HG03025 (cell line): ENCODE measurements at regions not wholly inside any gene's neighbourhood (a gene's known extent, or its start where the extent isn't known, plus 50 kb on each side); places are given as distances from the start of the nearest gene placed in this dataset.

Source experiments
- ATAC-seq: cut with Tn5 transposase; IDR thresholded peaks from one replicate; pipeline ENCODE4 v1.9.1; 2021; ENCODE audit warnings: mild to moderate bottlenecking, moderate library complexity; ENCODE audit not compliant: unreplicated experiment, low FRiP score

DNA sequence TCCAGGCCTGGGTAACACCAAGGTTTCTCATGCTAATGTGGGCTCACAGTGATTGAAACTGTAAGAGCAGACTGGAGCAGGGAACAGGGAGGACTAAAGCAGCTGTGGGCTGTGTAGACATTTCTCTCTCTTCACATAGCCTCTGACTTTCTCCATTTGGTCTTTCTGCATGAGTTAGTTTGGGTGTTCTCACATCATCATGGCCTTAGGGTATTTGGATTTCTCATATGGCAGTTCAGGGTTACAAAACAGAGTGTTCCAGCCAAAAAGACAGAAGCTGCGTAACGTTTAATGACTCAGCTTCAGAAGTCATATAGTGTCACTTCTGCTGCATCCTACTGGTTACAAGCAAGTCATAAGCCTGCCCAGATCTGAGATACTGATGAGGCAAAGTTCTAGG lies 52.0 kb upstream of the OSBPL8 start:
- no peak for ATAC-seq

DNA sequence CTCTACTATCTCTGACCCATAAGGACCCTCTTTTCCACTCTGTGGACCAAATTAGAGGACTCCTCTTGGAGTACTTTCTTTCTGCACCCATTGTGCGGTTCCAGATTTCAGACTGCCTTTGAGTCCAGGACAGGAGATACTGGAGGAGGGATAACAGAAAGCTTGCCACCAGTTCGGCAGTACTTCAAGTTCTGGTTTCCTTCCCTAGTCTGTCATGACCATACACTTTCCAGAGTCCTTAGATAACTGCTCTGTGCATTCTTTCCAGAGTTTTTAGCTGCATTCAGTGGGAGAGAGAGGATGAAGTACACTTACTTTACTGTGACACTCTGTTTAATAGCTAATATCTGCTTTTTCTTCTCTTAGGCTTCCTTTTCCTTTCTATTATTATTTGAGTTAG lies 54.8 kb upstream of the OSBPL8 start:
- ATAC-seq = no peak

DNA sequence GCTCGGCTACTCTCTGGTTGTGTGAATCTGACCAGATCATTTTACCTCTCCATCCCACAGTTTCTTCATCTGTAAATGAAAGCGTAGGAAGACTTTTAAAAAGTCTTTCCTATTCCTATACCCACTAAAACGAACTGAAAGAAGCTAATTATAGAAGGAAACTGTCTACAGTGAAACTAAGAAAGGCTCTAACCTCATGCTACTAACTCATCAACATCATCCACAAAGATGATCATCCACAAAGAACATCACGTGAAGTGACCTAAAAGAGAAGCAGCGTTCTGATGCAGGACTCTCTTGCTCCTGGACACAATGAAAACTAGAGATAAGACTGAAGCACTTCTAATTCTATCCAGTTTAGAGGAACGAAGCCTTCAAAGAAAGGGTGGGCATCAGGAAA lies 58.5 kb upstream of the OSBPL8 start:
- no peak for ATAC-seq

DNA sequence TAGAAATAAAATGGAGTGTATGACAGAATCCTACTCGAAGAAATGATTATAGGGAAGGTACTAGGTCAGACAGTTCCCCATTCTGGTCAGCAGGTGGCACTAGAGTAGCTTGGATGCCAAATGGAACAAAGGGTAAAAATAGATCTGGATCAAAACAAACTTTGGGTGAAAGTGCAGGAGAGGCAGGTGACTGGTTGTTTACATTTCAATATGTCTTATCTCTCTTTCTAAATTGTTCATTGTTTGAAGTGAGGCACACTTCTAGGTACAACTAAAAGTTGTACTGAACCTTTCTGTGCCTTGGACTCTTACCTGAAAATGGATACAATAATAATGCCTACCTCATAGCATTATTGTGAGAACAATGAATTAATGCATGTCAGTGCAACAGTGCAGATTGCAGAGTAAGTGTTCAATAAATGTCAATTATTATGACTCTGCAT lies 62.0 kb upstream of the OSBPL8 start:
- ATAC-seq = peak; percentile 70

DNA sequence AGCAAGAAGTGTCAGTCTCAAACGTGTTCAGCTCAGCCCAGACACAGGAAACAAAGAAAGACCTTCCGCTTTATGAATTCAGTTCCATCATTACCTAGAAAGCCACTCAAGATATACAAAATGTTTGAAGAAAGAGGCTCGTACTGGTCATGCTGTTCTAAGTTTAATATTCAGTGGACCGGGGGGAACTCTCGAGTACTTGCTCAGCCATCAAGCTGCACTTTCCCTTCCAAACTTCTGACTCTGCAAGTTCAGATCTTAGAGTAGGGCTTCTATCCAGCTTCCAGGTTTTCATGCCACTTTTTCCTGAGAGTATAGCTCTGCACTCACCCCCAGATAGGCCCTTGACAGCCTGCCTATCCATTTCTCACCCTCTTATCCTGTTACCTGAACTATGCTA lies 62.8 kb upstream of the OSBPL8 start:
- no peak for ATAC-seq

DNA sequence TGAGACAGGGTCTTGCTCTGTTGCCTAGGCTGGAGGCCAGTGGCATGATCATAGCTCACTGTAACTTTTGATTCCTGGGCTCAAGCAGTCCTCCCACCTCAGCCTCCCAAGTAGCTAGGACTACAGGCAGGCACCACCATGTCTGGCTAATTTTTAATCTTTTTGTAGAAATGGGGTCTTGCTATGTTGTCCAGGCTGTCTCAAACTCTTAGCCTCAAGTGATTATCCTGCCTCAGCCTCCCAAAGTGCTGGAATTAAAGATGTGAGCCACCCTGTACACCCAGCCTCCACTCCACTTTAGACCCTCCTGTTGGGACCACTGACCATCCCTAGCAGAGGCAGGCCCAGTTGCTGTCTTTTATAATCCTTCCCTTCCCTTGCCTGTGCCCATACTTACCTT lies 63.3 kb upstream of the OSBPL8 start:
- ATAC-seq = no peak

DNA sequence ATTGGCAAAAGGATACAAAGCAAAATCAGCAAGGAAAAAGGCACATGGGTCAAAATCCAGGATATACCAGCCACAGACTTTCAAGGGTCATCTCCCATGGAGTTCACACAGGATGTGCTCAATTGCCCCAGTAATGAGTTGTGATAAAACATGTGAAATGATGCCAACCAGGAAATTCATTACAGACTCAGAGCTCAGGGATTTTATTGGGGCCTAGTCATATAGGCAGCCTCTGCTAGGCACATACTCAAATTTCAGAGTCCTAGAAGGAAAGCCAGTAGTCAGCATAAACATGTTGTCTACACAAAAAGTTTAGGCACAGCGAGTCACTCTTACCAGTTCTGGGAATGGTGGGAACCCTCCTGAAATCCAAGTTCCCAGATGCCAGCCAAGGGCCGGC lies 64.4 kb upstream of the OSBPL8 start:
- ATAC-seq = no peak

DNA sequence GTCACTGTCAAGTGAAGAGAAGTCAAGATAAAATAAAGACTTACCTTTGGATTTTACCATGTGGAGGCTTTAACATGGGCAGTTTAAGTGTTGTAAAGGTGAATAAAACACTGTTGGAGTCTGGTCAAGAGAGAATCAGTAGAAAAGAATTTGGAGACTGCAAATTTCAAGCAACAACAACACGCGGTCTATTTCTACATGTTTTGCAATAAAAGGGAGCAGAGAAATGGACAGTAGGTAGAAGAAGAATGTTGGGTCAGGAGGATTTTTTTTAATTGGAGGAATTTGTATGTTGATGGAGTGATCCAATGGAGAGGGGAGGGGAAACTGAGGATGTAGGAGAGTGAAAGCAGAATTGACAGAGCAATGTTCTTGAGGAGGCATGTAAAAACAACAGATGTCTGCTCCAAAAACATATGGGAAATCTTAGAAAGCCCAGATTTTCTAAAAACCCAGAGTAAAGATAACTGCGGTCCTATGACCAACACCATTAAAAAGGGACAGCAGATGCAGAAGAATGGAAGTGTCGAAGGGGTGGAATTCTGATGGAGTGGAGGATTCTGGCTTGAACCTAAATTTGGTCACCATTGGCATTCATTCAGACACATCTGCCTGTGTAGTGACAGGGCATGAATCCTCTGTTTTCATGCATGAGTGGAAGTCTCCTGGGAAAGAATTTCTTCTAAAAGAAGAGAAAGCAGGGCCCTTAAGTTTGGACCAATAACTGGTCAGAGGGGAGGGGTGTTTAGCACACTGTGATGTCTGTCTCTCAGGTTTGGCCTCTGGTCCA lies 68.0 kb upstream of the OSBPL8 start:
- no peak for ATAC-seq

DNA sequence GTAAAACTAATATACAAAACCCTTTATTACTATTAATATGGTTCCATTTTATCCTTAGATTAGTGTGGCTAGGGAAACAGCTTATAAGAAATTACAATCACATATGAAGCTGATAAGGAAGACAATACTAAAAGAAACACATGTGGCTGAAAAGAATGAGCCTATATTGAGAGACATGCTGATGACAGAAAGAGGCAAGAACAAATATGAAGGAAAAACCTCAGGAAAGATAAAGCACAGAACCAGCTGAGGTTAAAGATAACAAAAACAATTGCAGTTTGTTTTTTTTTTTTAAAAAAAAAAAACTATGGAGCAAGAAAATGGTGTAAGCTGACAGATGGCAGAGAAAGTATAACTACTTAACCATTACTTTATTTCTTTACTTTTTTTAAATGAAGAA lies 69.2 kb upstream of the OSBPL8 start:
- ATAC-seq = no peak

DNA sequence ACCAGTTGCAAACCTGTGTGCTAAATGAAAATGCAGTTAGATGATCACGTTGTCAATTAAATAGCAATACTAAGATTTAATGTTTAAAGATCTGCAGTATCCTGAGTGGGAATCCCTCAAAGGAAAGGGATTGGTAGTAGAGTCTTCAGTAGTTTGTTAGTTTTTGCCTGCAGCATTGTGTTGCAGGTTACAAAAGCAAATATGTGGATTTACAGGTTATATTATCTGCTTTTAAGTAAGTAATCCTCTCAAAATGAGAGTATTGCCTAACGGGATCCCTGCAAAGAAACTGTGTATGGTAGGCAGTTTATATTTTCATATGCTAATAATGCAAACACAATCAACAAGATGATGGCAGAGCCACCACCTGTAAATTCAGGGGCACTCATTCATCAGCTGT lies 72.2 kb upstream of the OSBPL8 start:
- ATAC-seq = no peak

DNA sequence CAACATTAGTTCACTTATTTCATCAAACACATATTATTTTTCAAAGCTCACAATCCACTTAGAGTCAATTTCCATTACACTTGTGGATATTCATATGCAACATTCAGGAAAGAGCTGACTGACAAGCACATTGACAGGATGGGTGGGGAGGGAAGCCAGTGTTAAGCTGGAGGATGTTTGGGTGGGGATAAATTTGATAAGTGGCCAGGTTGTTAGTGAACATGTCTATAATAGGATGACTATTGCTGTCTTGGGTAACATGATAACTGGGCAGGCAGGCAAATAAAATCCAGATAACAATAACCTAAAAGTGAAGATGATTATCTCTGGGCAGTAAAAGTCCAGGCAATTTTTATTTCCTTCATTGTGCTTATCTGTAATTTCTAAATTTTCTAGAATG lies 73.8 kb upstream of the OSBPL8 start:
- ATAC-seq = no peak

DNA sequence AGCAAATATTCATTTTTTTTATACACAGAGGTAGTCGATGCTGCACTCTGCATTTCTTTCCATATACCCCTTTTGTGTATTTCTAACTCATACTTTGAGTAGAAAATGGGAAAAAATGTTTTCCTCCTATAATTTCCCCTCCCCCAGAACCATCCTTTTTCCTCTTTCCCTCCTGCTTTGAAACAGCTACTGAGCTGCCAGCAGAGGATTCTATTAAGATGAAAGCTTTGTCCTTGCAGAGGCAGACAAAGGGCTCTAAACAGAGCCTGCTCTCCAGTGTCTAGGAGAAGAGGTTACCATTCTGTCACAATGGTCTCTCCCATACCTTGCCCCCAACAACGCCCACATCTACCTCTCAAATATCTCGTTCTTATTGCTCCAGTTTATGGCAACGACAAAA lies 74.6 kb upstream of the OSBPL8 start:
- ATAC-seq = no peak

DNA sequence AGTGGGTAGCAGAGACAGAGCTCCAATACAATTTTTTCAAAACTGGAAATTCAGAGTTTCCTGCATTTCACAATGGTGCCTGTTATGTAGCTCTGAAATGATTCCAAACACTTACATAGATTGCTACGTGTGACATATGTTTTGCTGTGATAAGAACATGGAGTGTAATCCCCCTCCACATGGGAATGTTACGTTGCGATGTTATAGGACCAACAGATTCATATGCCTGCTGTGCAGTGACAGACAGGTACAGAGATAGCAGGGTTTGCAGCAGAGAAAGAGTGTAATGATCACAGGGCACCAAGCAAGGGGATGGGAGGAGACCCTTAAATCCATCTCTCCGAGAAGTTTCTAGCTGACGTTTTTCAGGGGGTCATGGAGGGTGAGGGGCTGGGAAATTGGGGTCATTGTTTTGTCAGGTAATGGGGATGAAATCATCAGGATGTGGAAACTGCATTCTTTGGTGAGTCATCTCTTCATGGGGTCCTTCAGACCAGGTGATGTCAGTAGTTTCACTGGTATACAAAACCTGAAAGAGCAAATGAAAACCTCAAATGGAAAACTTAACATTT lies 76.6 kb upstream of the OSBPL8 start:
- ATAC-seq = no peak

DNA sequence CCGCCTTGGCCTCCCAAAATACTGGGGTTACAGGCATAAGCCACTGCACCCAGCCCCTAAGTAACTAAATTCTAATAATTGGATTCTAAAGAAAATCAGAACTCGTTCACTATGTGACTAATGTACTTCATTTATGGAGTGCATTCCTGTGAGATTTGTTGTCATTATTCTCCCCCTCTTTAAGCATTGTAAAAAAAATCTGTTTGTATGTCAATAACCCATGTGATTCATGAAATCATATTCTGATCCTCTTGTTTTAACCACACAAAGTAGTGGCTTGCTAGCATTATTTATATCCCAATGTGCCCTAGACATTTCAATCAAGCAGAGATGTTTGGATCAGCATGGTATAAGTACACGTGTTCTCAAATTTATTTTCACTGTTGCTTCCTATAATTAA lies 78.2 kb upstream of the OSBPL8 start:
- ATAC-seq = no peak

DNA sequence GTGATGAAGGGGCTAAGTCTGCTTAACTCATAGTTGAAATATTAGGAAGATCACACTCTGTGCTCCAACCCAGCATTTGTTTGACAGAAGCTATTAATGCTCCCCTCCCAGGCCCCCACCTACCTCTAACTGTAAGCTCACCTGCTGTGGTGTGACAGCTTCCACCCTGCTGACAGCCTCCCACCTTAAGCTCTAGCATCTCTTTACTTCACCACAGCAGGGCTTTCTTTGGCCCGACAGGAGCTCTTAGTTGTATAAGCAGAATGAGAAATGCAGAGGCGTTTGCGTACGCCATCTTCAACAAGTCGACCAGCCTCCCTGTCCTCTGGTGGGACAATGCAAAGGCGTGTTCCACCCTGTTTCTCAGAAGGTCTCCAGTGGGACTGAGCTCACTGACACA lies 80.1 kb upstream of the OSBPL8 start:
- no peak for ATAC-seq

DNA sequence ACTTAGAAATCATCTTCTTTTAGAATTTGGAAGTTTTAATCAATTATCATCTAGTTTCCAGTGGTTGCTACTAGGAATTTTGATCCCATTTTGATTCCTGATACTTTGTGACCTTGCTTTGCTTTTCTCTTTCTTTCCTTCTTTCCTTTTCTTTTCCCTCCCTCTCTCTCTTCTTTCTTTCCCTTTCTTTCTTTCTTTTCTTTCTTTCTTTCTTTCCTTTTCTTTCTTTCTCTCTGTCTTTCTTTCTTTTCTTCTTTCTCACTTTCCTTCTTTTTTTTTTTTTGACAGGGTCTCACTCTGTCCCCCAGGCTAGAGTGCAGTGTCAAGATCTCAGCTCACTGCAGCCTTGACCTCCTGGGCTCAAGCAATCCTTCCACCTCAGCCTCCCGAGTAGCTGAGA lies 81.5 kb upstream of the OSBPL8 start:
- ATAC-seq = no peak

DNA sequence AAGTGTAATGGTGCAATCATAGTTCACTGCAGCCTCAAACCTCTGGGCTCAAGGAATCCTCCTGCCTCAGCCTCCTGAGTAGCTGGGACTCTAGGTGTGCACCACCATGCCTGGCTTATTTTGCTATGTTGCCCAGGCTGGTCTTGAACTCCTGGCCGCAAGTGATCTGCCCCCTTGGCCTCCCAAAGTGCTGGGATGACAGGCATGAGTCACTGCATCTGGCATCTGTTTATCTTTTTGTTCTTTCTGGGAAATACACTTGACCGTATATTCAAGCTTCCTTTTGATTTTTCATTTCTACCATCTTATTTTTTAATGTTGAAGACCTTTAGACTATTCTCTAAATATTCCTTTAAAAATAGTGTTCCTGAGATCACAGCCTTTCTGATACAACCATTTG lies 82.4 kb upstream of the OSBPL8 start:
- ATAC-seq = no peak

DNA sequence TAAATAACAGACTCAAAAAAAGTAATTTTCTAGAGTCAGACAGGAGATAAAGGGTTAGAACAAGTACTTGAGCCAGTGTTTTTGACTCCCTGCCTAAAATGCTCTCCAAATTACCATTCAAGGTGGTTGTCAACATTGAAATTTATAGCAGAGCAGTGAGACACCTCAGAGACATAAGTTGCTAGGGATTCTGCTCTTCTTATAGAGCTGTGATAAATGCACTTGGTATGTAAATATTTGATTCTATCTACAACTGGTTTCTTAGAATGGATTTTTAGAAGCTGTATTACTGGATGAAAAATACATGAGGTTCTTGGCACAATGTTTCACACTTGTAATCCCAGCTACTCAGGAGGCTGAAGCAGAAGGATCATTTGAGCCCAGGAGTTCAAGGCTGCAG lies 83.9 kb upstream of the OSBPL8 start:
- ATAC-seq = no peak

DNA sequence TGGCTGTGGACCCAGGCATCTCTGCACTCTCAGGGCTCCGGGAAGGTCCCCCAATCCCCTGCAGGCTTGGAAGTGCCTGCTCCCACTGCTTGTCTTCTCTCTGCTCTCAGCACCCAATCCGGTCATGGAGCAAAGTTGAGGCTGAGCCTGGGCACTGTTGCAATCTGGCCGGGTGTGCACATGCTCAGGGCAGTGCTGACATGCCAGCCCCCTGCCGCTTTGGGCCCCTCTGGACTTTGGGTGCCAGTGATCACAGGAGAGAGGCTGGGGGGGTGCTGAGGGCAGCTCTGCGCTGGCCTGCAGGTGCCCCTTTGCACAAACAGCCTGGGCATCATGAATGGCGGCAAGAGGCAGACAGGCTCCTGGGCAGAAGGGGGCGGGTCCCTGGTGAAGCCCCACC lies 85.4 kb upstream of the OSBPL8 start:
- ATAC-seq = no peak

DNA sequence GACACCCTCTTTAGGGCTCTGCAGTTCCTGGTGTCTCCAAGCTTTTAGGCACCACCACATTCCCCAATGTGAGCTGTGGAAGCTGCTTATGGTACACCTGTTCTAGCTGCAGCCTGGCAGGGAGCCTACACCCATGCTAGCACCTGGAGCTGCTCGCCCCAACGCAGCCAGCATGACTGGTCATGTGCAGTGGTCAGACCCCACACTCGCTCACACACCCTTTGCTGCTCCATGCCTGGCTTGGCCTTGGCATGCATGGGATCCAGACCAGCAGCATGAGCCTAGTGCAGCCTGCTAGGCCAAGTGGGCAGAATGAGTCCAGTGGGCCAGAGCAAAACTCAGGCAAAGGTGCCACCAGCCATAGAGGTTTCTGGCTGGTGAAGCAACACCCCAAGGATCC lies 86.4 kb upstream of the OSBPL8 start:
- ATAC-seq = no peak

DNA sequence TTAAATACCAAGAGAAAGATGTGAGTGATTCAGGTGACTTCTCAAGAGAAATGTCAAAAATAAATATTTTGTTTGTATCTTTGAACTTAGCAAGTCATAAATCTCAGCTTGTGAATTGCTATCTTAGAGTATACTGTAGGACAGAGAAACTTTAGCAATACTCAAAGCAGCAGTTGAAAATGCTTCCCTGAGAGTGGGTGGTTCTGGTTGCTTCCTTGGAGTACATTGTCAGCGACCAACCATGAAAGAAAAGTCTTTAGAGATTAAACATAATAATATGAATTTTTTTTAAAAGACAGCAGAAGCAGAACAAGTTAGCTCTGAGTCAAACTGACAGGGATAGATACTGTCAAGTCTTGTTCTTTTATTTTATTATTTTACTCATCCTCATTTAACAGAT lies 86.8 kb upstream of the OSBPL8 start:
- ATAC-seq = no peak

DNA sequence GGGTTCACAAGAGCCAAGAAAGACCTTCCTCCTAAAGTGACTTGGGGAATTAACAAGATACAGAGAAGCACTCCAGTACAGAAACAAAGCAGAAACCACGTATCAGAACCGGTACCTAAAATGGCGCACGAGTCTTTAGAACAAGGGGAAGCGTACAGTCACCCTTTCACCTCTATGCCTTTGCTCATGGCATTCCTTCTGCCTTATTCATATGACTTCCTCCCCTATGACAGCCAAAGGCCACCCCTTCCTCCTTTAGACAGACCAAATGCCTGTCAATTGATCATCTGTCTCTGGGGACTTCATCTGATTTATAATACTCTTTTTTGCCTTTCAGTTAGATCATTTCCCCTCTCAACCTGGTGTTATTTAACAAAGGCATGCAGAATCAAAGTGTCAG lies 89.5 kb upstream of the OSBPL8 start:
- ATAC-seq = no peak

DNA sequence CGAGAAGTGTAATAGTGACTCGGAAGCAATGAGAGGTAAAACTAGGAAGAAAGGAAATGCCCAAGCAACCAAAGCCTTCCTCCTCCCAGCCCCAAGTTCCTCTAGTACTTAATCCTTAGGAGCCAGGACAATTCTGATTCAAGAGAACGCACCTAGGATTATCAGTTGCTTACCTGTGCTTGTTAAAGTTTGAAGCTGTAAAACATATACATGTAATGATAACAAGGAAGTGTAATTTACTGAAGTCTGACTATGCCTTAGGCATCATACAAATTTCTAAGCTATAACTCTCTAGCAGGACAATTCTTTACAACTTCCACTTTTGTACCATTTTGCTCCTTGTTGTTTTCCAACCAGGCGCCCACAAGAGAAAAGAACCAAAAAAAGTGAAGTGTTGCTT lies 92.8 kb upstream of the OSBPL8 start:
- no peak for ATAC-seq
